ENCODE measurements at regions not wholly inside any gene's neighbourhood (a gene's known extent, or its start where the extent isn't known, plus 50 kb on each side); places are given as distances from the start of the nearest gene placed in this dataset.

GRCh38 chr7:43033369-43033768 is 79.1 kb upstream of the HECW1 start:
- Histone ChIP-seq H2AFZ (no peak overlapping the region), H3K4me2 (no peak overlapping the region), H4K20me1 (ENCODE audit: insufficient read depth, poor library complexity, severe bottlenecking) (no peaks in the 10 kb centered on the region), H3K4me1 (ENCODE audit: insufficient read depth) (no peaks in the 10 kb centered on the region), H3K9me3 (ENCODE audit: low read depth) (no peaks in the 10 kb centered on the region), H3K9me2 (replicated peaks; ENCODE audit: insufficient read depth) (no peaks in the 10 kb centered on the region), H3K27me3 (no peaks in the 10 kb centered on the region), H3K36me3 (replicated peaks; ENCODE audit: insufficient read depth, low read depth) (no peaks in the 10 kb centered on the region), H3K79me2 (no peaks in the 10 kb centered on the region), H3K4me3 (no peak overlapping the region), H3K27ac (no peak overlapping the region)
- TF ChIP-seq EZH2 (IDR thresholded peaks at IDR 0.05; ENCODE audit: borderline replicate concordance): no peak
- no peak for TF ChIP-seq CTCF (IDR thresholded peaks at IDR 0.05; ENCODE audit: poor library complexity)
- TF ChIP-seq EZH2phosphoT487 (IDR thresholded peaks at IDR 0.05; ENCODE audit: low read depth, severe bottlenecking, unreplicated experiment): no peak
- WGBS (ENCODE audit: low lambda C conversion rate, missing lambda C conversion rate): 87% methylated on average over 2 of the region's 2 CpGs
- DNase-seq (ENCODE audit: low spot score): no peak

GRCh38 chr7:43034535-43035002 is 77.9 kb upstream of the HECW1 start:
- 94% methylated on average over 4 of the region's 4 CpGs for WGBS (ENCODE audit: low lambda C conversion rate, missing lambda C conversion rate)
- Histone ChIP-seq H3K4me3 (no peak overlapping the region), H3K79me2 (no peaks in the 10 kb centered on the region), H2AFZ (no peak overlapping the region), H3K4me1 (ENCODE audit: insufficient read depth) (no peaks in the 10 kb centered on the region), H3K9me3 (ENCODE audit: low read depth) (no peaks in the 10 kb centered on the region), H3K36me3 (replicated peaks; ENCODE audit: insufficient read depth, low read depth) (no peaks in the 10 kb centered on the region), H4K20me1 (ENCODE audit: insufficient read depth, poor library complexity, severe bottlenecking) (no peaks in the 10 kb centered on the region), H3K27ac (no peak overlapping the region), H3K9me2 (replicated peaks; ENCODE audit: insufficient read depth) (no peaks in the 10 kb centered on the region), H3K27me3 (no peaks in the 10 kb centered on the region), H3K4me2 (no peak overlapping the region)
- DNase-seq (ENCODE audit: low spot score): no peak
- TF ChIP-seq CTCF (IDR thresholded peaks at IDR 0.05; ENCODE audit: poor library complexity) (no peak), EZH2phosphoT487 (IDR thresholded peaks at IDR 0.05; ENCODE audit: low read depth, severe bottlenecking, unreplicated experiment) (no peak), EZH2 (IDR thresholded peaks at IDR 0.05; ENCODE audit: borderline replicate concordance) (no peak)

- Histone ChIP-seq H3K4me2 (no peak overlapping the region), H2AFZ (no peak overlapping the region), H3K4me3 (no peak overlapping the region), H3K36me3 (replicated peaks; ENCODE audit: insufficient read depth, low read depth) (no peaks in the 10 kb centered on the region), H3K9me2 (replicated peaks; ENCODE audit: insufficient read depth) (no peaks in the 10 kb centered on the region), H3K27me3 (no peaks in the 10 kb centered on the region), H3K4me1 (ENCODE audit: insufficient read depth) (no peaks in the 10 kb centered on the region), H3K27ac (no peak overlapping the region), H4K20me1 (ENCODE audit: insufficient read depth, poor library complexity, severe bottlenecking) (no peaks in the 10 kb centered on the region), H3K9me3 (ENCODE audit: low read depth) (no peaks in the 10 kb centered on the region), H3K79me2 (no peaks in the 10 kb centered on the region)
- 80% methylated on average over 4 of the region's 4 CpGs for WGBS (ENCODE audit: low lambda C conversion rate, missing lambda C conversion rate)
- TF ChIP-seq EZH2phosphoT487 (IDR thresholded peaks at IDR 0.05; ENCODE audit: low read depth, severe bottlenecking, unreplicated experiment): no peak
- no peak for TF ChIP-seq EZH2 (IDR thresholded peaks at IDR 0.05; ENCODE audit: borderline replicate concordance)
- no peak for TF ChIP-seq CTCF (IDR thresholded peaks at IDR 0.05; ENCODE audit: poor library complexity)
- DNase-seq (ENCODE audit: low spot score): no peak
Measured at GRCh38 chr7:43037531-43037930, 74.9 kb upstream of the HECW1 start.

- no peaks in the 10 kb centered on the region for H3K36me3 ChIP-seq (replicated peaks; ENCODE audit: insufficient read depth, low read depth)
- H2AFZ ChIP-seq: no peak overlapping the region
- no peaks in the 10 kb centered on the region for H3K27me3 ChIP-seq
- TF ChIP-seq EZH2 (IDR thresholded peaks at IDR 0.05; ENCODE audit: borderline replicate concordance) (no peak), CTCF (IDR thresholded peaks at IDR 0.05; ENCODE audit: poor library complexity) (no peak), EZH2phosphoT487 (IDR thresholded peaks at IDR 0.05; ENCODE audit: low read depth, severe bottlenecking, unreplicated experiment) (no peak)
- WGBS (ENCODE audit: low lambda C conversion rate, missing lambda C conversion rate): 77% methylated on average over 3 of the region's 3 CpGs
- H3K79me2 ChIP-seq: no peaks in the 10 kb centered on the region
- H4K20me1 ChIP-seq (ENCODE audit: insufficient read depth, poor library complexity, severe bottlenecking): no peaks in the 10 kb centered on the region
- H3K27ac ChIP-seq: no peak overlapping the region
- no peak overlapping the region for H3K4me3 ChIP-seq
- no peak for DNase-seq (ENCODE audit: low spot score)
- H3K4me1 ChIP-seq (ENCODE audit: insufficient read depth): no peaks in the 10 kb centered on the region
- H3K4me2 ChIP-seq: no peak overlapping the region
- H3K9me3 ChIP-seq (ENCODE audit: low read depth): no peaks in the 10 kb centered on the region
- H3K9me2 ChIP-seq (replicated peaks; ENCODE audit: insufficient read depth): no peaks in the 10 kb centered on the region
Measured at GRCh38 chr7:43038254-43038653, 74.2 kb upstream of the HECW1 start.
